ENCODE measurements at regions not wholly inside any gene's neighbourhood (a gene's known extent, or its start where the extent isn't known, plus 50 kb on each side); places are given as distances from the start of the nearest gene placed in this dataset.
"Not testable (repeated sequence)": the region's sequence is repeated elsewhere in the genome, so short reads cannot be mapped to it uniquely, and the experiment has no call there.

GRCh38 chr12:91261820-91262676 is 79.4 kb upstream of the DCN start:
- no peak for DNase-seq

GRCh38 chr12:91256411-91256810 is 73.8 kb upstream of the DCN start:
- no peak for DNase-seq

- DNase-seq, result no peak
Measured at GRCh38 chr12:91252341-91252740, 69.7 kb upstream of the DCN start.

GRCh38 chr12:91250273-91250665 is 67.7 kb upstream of the DCN start:
- no peak for DNase-seq

GRCh38 chr12:91249518-91250272 is 67.1 kb upstream of the DCN start:
- DNase-seq, result no peak

- no peak for DNase-seq
Measured at GRCh38 chr12:91249054-91249453, 66.4 kb upstream of the DCN start.

GRCh38 chr12:91243177-91243576 is 60.6 kb upstream of the DCN start:
- not testable (repeated sequence) for DNase-seq

GRCh38 chr12:91241756-91242155 is 59.1 kb upstream of the DCN start:
- no peak for DNase-seq

GRCh38 chr12:91240386-91241095 is 57.9 kb upstream of the DCN start:
- DNase-seq, result no peak

- no peak for DNase-seq
Measured at GRCh38 chr12:91239481-91239880, 56.9 kb upstream of the DCN start.

All from NCI-H1105 (cell line).